Esophagus mucosa (tissue), 1 donor: ENCODE measurements at regions not wholly inside any gene's neighbourhood (a gene's known extent, or its start where the extent isn't known, plus 50 kb on each side); places are given as distances from the start of the nearest gene placed in this dataset.
"Not testable (repeated sequence)": the region's sequence is repeated elsewhere in the genome, so short reads cannot be mapped to it uniquely, and the experiment has no call there.

Experiments used
- ATAC-seq: fragments of 200-7000 bp; cut with Tn5 transposase; one replicate; pipeline ENCODE4 v1.9.1; 2020
- donor health status: DM: yes; HTN: yes; CAD: no.

DNA sequence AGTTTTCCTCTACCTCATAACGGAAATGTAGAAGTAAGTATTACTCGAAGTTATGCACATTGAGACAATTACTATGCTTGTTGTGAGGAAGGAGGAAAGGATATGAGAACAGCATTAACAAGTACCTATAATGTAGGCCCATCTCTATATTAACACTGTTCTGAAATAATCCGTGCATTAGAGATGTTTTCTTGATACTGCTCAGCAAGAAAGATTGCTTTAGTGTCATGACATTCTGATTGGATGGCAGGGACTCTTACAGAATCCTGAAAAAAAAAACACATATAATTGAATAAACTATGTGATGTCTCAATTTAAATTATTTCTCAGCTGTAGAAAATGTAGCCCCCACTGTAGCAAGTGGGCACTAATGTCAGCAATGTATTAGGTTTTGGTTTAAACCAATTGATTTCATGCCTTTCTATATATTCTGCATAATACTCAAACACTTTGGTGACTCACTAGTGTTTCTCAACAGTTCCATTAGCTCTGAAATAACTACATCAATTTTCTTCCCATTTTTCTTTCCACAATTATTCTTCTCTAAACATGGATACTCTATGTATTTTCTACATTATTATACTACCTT is 598.3 kb upstream of the BCHE start:
- ATAC-seq: no peak

DNA sequence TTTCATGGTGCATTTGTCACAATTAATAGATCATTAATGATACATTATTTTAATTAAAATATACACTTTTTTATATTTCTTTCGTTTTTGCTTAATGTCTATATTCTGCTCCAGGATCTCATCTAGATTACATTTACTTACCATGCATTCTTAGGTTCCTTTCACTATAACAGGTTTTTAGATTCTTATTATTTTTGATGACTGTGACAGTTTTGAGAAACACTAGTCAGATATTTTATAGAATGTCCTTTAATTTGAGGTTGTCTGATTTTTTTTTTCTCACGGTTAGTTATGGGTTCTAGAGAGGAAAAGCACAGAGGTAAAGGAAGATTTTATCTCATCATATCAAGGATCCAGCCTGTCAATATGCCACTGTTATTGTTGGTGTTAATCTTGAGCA is 595.8 kb upstream of the BCHE start:
- no peak for ATAC-seq

DNA sequence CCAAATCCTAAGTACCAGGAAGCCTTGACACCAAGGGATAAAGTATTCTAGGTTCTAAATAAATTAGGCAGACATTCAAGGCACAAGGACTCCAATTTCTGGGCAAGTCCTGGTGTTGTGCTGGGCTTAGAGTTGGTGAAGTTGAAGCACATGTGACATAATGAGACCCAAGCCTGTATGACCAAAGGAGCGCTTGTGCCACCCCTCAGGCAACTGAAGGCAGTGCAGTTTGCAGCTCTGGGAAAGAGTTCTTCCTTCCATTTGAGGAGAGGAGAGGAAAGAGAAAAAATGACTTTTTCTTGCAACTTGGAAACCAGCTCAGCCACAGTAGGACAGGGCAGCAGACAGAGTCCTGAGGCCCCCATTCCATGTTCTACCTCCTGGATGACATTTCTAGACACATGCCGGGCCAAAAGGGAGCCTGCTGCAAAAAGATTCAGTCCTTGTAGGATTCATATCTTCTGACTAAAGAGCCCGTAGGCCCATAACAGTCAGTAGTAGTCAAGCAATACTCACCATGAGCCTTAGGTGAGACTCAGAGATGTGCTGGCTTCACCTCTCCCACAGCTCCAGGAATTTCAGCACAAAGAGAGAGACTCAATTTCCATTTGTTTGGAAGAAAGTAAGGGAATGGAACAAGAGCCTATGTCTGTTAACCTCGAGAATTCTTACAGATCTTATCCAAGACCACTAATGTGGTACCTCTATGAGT is 588.8 kb upstream of the BCHE start:
- no peak for ATAC-seq

DNA sequence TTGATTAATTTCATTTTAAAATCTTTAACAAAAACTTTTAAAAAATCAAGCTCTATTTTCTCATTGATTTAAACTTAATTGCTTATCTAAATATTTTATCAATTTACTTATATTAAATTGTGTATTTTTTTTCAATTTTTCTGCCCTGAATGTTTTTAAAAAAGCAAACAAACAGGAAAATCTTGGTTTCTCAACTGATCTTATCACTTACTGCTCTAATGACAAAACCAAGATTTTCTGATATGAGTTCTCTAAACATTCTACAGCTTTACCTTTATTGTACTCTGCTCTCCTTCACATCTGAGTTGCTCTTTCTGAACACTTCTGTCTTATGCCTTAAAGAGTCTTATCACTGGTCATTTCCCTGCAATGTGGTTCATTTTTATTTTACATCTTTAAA is 587.8 kb upstream of the BCHE start:
- no peak for ATAC-seq

DNA sequence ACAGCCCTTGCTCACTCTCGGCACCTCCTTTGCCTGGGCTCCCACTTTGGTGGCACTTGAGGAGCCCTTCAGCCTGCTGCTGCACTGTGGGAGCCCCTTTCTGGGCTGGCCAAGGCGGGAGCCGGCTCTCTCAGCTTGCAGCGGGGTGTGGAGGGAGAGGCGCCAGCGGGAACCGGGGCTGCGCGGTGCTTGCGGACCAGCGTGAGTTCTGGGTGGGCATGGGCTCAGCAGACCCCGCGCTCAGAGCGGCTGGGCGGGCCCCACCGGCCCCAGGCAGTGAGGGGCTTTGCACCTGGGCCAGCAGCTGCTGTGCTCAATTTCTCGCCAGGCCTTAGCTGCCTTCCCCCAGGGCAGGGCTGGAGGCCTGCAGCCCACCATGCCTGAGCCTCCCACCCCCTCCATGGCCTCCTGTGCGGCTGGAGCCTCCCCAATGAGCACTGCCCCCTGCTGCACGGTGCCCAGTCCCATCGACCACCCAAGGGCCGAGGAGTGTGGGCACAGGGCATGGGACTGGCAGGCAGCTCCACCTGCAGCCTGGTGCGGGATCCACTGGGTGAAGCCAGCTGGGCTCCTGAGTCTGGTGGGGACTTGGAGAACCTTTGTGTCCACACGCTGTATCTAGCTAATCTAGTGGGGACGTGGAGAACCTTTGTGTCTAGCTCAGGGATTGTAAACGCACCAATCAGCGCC is 586.7 kb upstream of the BCHE start:
- not testable (repeated sequence) for ATAC-seq

DNA sequence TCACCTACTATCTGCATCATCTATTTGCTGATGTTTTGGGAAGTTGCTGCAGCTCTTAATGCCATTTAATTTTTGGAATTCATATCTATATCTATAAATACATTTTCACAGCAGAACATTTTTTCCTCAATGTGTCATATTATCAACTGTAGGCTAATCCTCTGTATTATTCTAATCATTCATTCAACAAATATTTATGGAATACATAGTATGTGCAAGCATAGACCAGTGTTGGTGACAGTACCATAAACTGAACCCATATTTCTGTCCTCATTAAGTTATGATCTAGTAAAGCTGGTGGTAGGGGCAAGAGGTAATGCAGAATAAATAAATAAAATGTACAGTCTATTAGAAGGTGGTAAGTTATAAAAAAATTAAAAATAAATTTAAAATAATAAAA is 585.3 kb upstream of the BCHE start:
- ATAC-seq: no peak

DNA sequence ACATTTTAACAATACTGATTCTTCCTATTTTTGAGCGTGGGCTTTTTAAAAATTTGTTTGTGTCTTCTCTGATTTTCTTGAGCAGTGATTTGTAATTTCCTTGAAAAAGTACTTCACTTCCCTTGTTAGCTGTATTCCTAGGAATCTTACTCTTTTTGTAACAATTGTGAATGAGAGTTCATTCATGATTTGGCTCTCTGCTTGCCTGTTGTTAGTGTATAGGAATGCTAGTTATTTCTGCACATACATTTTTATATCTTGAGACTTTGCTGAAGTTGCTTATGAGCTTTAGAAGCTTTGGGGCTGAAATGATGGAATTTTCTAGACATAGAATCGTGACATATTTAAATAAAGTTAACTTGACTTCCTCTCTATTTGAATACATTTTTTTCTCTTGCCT is 582.8 kb upstream of the BCHE start:
- ATAC-seq: no peak

DNA sequence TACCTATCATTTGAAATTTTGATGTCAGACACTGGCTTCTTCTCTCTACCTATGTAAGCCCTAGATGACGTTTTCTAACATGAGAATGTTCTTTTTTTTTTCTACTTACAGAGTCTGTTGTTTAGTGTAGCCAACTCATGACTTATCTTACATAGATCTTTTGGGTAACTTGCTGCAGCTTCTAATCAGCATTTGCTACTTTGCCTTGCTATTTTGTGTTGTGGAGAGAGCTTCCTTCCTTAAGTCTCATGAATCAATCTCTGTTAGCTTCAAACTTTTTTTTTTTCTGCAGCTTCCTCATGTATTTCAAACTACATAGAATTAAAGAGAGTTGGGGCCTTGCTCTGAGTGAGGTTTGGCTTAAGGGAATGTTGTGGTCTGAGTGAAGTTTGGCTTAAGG is 568.7 kb upstream of the BCHE start:
- no peak for ATAC-seq

DNA sequence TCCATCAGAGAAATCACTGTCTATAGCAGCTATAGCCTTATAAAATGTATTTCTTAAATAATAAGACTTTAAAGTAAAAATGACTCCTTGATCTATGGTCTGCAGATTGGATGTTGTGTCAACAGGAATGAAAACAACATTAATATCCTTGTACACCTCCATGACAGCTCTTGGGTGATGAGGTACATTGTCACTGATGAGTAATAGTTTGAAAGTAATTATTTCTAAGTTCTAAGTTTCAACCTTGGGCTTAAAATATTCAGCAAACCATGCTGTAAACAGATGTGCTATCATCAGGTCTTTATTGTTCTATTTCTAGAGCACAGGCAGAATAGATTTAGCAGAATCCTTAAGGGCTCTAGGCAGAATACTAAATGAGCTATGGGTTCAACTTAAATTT is 568.2 kb upstream of the BCHE start:
- no peak for ATAC-seq

DNA sequence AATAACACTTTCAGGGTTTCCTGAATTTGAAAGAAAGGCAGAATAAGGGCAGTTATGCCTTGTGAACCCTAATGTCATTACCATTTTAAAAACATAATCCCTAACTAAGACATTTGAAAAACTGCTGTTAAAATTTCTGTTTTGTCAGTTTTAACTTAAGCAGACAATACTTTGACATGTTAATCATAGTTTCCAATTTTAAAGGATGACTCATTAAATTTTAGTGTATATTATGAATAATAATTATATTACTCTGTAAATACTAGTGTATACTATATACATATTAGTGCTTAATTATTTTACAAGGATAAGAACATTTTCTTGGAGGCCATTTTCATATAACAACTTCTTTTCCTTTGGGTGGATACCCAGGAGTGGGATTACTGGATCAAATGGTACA is 553.1 kb upstream of the BCHE start:
- no peak for ATAC-seq

DNA sequence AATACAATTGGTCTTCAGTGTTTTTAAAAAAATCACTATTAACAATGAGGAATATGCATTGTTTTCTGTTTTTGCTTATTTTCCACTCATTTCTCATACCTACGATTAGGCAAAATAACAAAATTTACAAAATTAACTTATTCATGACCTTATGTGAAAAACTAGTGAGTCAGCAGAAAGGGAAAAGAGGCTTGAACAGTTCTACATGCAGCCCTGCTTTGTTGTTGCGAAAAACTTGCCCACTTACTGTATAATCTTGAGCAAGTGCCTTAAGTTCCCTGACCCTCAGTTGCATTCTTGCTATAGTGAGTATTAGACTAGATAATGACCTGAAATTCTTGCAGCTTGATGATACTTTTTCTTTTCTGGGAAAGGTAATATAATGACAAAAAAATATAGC is 551.1 kb upstream of the BCHE start:
- ATAC-seq: no peak

DNA sequence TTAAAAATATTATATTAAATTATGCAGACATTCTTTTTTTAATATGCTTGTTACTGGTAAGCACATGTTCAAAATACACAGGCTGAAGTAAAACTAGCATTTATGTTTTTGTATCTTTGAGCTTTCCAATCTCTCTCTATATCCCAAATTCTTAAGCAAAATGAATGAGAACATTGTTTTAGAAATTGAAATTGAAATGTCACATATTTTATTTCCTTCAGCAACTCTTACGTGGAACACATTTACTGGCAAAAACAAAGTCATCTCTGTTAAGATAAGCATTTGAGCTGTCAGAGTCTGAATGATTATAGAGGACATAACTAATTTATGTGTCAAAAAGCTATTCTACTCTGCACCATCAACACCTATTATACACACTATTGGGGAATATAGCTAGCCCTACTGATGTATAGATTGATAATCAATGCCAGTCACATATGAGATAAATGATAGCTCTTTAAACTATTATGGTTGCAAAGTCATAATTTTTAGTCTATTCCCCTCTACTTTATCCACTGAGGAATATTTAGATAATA is 535.4 kb upstream of the BCHE start:
- ATAC-seq: no peak

DNA sequence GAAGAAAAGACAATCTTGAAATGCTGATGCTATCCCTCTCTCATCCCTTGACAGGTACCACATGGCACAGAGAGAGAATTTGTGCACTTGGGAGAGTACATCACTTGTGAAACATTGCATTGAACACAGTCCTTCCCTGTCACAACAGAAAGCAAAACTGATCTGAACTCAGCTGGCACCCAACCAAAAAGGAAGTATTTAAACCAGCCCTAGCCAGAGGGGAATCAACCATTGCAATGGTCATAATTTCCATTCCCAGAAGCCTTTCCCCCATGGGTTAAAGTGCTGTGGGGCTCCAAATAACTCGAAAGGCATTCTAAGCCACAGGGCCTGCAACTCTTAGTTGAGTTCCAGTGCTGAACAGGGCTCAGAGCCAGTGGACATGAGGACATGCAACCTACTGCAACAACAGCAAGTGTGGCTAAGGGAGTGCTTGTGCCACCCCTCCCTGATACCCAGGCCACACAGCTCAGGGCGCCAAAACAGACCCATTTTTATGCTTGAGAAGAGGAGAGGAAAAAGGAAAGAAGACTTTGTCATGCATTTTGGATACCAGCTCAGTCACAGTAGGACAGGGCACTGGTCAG is 530.8 kb upstream of the BCHE start:
- ATAC-seq: no peak

DNA sequence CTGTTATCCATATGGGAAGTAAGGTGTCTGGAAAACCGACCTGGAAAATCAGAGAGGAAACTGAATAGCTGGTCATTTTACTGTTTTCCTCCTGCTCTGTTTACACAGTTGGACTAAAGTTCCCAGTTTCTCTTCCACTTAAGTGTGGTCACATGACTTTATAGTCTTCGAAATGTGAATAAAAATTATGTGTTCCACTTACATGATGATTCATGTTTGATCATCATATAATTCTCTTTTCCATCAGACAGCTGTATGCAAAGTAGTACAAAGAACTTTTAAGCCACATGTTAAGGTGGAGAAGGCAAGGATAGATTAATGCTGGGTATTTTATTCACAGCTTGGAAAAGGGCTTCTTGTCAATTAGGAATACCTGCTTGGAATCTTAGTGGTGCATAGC is 525.5 kb upstream of the BCHE start:
- ATAC-seq: no peak

DNA sequence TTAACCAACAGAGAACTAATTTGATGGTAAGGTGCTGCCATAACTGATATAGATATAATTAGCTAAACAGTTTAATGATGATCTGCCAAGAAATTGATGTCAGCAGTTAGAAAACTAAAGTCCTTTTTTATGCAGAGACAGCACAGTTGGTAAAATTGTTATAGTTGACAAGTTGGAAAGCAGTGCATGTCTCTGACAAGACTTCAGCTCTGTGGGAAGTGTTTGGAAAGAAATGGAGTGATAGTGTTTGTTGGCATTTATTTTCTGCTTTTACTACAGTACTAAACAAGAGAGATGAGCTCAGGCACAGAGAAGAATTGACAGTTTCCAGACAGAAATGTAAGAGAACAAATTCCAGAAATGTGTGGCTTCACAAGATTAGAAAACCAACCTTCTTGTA is 523.5 kb upstream of the BCHE start:
- no peak for ATAC-seq

DNA sequence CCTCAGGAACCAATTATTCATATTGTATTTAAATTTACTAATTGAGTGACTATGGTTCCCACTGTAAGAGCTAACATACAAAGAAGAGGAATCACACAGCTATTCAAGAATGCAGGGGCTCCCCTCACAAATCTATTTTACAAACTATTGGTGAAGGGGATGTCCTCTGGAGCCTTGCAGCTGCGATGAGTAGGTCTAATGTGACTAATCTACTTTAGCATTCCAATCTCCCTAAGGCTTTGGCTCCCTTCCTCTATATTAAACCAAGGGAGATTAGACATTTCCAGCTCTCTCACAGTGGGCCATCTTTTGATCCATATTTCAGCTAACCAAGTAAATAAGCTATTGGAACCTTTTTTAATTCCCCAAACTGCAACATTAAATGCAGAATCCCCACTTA is 514.2 kb upstream of the BCHE start:
- no peak for ATAC-seq

DNA sequence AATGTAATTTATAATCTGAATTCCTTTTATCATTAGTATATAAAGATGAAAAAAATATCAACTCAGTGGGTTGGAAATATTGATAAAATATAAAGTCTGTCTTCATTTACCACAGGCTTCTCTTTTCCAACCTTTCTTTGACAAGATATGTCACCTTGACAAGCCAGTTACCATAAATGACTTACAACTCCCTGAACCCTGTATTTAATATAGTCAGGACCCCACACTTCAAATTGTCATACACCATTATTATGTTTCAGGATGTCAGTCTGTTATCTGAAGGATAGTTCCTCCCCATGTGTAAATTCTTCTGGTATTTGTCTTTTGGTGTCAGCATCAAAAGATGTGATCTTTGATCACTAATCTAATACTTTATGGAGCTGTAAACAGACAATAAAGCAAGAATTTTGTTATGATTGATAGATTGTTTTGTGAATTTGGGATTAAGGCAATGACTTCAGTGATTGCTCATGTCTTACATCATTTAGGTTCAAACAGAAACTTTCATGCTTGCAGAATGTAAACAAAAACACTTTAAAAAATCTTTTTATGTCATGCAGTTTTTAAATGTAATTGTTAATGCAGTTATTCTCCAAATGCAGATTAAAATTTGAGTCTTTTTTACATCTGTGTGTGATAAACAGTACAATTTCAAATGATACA is 503.5 kb upstream of the BCHE start:
- ATAC-seq: no peak

DNA sequence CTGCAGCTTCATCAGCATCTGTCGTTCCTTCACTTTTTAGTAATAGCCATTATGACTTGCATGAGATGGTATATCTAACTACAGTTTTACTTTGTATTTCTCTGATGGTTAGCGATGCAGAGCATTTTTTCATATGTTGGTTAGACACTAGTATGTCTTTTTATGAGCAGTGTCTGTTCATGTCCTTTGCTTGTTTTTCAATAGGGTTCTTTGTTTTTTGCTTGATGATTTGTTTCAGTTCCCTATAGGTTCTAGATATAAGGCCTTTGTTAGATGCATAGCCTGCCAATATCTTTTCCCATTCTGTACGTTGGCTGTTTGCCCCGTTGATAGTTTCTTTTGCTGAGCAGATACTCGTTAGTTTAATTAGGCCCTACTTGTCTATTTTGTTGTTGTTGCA is 487.2 kb upstream of the BCHE start:
- ATAC-seq: no peak

DNA sequence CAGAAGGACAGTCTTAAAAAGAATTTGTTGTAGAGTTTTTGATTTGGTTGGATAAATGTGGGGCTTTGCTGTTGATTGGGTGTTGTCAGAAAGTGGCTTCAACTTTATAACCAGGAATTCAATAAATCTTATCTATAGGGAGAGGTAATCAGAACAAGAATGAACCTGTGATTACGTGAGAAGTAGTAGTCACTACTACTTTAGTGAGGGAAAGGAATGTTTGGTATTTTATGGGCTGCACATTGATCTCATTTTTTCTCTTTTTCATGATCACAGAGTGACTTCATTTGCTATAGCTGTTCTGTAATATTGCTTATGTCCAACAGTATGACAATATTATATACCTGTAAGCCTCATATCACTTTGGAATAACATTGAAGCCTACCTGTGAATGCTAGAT is 485.2 kb upstream of the BCHE start:
- no peak for ATAC-seq

DNA sequence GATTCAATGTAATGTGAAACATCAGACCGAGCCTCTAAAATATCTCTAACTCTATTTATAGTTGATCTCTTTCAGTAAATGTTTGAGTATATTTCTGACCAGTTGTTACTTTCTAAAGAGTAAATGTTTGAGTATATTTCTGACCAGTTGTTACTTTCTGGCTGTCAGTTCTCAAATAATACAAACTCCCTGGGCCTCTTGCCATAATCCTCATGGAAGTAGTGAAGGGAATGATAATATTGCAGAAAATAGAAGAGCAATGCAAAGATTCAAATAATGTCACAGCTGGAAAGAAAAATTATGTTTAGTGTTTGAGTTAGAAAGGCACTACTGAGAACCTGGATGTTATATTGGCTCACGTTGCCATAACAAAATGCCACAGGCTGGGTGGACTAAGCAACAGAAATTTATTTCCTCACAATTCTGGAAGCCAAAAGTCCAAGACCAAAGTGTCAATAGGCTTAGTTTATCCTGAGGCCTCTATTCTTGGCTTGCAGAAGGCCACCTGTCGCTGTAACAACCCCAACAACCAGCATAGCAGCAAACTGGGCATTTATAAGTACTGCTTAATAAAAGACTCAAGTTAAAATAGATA is 470.6 kb upstream of the BCHE start:
- no peak for ATAC-seq

DNA sequence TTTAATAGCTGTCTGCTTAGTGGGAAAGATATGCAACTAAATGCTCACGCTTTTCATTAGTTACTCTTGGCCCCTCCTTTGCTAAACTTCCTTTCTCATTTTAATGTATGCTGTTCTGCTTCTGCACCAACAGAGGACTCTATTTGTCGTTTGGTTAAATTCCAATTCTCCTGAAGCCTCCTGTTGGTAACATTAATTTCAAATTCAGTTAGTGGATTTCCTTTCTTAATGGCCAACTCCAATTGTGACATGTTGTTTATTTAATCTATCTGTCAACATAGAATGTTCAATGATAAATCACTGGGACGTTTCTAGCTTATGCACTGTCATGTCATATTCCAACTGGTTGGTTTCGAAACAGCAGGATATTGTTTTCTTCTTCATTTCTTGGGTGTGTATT is 467.4 kb upstream of the BCHE start:
- no peak for ATAC-seq

DNA sequence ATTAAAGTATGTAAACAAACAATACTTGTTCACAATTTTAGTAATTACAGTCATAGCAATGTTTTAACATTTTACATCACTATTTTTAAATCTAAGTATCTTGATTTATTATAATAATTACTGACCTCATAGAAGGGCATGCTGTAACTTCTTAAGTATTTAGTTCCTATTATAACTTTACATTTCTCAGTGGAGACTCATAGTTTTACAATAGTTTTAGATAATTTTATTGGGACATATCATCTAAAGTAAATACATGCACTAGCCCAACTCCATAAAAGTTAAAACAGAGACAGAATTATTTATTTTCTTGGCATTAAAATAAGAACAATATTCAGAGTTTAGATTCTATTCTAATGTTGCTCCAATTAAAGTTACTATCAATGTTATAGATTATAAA is 466.5 kb upstream of the BCHE start:
- ATAC-seq: no peak

DNA sequence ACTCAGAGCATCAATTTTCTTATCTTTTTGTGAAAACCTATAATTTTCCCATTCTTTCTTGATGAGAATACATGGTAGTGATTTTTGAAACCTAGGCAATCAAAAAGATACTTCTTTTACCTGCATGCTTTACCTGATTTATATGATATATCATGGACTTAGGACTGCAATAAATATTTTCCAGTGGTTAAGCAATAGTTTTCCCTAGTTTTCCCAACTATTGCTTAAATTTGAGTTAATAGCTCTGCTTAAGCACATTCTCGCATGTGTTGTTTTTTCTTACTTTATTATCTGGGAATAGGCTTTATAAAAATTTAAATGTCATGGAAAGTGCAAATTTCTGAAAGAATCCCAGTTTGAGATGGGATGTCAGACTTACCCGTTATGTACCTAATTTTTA is 465.1 kb upstream of the BCHE start:
- no peak for ATAC-seq
